GM18861 (cell line): ENCODE measurements at regions not wholly inside any gene's neighbourhood (a gene's known extent, or its start where the extent isn't known, plus 50 kb on each side); places are given as distances from the start of the nearest gene placed in this dataset.
A peak's percentile ranks its signal among the peaks of the same experiment; 100 is the strongest.

ENCODE experiments used
- ATAC-seq: cut with Tn5 transposase; IDR thresholded peaks from one replicate; pipeline ENCODE4 v1.9.1; 2021; ENCODE audit not compliant: unreplicated experiment

DNA sequence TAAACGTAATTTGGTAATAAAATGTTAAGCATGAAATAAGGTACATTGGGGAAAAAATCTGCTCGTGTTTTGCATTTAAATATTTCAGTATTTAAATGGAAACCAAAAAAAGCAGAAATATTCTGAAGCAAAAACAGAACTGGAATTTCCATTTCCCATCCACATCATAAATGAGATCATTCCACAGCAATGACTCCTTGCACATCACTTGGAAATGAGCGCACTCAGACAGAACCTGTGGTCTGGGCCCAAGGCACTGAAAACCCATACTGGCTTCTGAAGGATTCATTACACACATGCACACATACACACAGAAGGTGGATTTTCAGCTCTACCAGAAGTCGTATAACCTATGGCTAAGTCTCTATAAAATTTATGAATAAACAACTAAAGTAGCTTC, 174.8 kb downstream of the IBTK start:
- no peak for ATAC-seq

DNA sequence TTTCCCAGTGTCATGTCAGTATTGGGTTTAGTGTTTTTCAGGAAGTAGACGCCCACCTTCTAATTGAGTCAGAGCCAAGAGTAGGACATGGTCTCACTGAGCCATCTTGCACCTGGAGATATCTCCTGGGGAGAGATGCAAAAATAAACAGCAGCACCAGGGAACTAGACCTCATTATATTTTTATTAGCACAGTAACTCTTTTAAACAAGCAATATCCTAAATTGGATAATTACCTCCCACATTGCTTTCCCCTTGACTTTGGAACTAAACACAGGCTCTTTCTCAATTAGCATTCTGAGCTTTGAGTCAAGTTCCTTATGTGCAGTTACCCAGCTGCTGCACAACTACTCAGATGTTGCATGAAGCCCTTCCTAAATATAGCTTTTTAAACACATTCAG, 175.4 kb downstream of the IBTK start:
- no peak for ATAC-seq

DNA sequence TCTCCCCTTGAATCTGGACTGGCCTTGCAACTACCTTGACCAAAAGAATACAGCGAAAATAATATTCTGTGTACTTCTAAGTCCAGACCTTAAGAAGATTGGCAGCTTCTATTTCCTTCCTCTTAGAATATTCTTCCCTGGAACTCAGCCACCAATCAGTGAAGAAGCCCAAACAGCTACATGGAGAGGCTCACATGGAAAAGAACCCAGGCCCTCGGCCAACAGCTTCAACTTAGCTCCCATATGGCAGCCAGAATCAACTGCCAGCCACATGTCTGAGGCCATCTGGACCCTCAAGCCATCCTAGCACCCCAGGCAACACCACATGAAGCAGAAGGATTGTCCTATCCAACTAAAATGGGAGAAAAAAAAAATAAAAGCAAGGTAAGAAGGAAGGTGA, 178.8 kb downstream of the IBTK start:
- ATAC-seq, result no peak

DNA sequence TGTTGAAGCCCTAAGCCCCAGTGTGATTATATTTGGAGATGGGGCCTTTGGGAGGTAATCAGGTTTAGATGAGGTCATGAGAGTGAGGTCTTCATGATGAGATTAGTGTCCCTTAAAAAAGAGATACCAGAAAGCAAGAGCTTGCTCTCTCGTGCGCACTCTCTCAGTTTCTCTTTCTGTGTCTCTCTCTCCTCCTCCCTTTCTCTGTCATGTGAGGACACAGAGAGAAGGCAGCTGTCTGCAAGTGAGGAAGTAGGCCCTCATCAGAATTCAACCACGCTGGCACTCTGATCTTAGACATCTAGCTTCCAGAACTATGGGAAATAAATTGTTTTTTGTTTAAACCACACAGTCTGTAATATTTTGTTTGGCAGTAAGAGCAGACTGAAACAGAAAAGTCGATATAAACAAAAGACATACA, 180.5 kb downstream of the IBTK start:
- ATAC-seq, result peak; percentile 88

DNA sequence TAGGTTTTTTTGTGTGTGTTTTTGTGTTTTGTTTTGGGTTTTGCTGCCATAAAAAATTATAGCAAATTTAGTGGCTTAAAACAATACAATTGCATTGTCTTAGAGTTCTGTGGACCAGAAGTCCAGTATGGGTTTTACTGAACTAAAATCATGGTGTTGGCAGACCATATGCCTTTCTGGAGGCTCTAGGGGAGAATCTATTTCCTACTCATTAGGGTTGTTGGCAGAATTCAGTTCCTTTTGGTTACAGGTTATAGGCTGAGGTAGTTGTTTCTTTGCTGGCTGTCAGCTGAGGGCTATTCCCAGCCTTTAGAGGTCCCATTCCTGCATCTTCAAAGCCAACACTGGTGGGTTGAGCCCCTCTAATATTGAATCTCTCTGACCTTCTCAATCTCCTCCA, 181.3 kb downstream of the IBTK start:
- no peak for ATAC-seq

DNA sequence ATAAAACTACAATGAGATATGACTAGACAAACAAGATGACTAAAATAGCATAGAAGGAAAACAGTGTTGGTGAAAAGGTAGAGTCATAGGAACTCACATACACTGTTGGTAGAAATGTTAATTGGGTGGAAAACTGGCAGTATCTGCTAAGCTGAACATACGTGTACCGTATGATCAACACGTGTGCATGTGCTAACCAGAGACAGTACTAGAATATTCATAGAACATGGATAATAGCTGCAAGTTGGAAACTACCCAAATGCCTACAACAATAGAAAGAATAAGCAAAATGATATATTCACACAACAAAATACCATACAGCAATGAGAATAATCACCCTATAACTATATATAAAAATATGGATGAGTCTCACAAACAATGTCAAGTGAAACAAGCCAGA, 184.0 kb downstream of the IBTK start:
- ATAC-seq, result no peak

DNA sequence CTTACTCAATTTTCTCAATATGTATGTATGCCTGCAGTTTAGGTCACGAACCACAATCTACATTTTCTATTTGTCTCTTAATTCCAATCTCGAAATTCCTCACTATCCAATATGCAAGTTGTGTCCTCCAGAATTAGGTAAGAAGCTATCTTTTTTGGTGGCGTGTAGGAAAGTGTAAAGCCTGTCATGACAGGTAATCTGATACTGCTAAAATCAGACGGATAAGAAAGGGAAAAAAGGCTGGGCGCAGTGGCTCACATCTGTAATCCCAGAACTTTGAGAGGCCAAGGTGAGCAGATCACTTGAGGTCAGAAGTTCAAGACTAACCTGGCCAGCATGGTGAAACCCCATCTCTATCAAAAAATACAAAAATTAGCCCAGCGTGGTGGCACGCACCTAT, 185.3 kb downstream of the IBTK start:
- ATAC-seq, result no peak

- no peak for ATAC-seq
Measured at GRCh38 chr6:82057846-82058554, 189.5 kb downstream of the IBTK start.

DNA sequence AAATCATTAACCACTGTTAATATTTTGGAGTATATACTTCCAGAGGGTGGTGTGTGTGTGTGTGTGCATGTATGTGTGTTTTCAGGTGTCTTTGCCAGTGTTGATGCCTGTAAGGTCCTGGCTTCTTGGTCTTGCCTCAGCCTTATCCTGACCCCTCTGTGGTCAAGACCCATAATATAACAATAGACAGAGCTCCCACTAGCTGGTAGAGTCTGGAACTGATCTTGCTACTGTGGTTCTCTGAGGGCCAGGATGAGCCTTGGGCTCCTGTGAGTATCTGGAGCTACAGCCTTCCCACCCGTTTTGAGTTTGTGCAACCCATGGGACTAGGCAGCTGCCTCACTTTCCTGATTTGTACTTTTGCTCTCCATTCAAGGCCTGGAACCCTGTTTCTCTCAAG, 191.0 kb downstream of the IBTK start:
- ATAC-seq, result no peak

- ATAC-seq, result no peak
Measured at GRCh38 chr6:82045965-82046756, 201.4 kb downstream of the IBTK start.

DNA sequence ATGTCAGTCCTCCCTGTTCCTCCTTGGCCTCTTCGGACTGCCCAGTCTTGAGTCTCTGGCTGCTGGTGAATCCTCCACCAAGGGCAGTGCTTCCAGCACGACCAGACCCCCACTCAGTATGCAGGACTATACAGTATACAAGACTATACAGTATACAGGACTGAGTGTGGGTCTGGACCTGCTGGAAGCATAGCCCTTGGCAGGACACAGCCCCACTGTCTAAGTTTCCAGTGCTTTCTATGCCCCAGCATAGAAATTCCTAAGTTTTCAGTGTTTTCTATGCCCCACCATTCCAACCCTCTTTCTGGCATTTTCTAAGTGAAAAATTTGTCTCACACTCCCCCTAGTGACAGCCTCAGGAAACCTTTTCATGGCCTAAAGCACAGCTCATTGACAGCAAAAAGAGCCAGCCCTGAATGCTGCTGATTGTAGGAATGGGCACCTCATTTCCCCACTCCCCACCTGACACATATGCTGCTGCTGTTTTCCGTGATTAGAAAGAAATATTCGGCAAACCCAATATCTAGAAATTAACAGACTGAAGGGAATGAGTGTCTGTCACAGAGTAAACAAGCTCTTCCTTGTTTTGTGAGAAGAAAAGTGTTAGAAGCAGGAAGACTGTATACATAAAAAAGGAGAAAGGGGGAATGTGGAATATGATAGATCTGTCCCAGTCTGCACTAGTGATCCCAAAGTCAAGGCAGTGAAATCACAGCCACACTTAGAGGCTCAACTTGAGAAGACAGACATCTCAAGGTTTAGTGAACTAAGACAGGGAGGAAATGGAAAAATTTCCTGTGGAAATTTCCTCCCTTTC, 206.9 kb downstream of the IBTK start:
- ATAC-seq, result peak; percentile 72

- ATAC-seq, result no peak
Measured at GRCh38 chr6:82038631-82039030, 208.9 kb downstream of the IBTK start.

DNA sequence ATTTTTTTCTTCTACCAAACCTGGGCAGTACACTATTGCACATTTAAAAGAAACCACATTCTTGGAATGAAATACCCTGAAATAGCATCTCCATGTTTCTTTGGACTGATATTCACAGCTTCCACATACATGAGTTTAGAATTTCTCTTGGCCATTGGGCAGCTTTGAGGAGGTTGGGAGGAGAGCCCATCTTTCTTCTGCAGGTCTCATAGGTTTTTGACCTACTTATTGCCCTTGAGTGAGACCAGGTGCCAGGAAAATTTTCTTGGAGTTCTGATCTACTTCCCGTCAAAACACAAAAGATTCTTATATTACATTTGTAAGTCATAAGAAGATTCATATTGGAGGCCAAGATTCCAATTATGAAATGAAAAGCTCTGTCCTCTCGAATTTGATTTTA, 212.0 kb downstream of the IBTK start:
- ATAC-seq, result no peak

DNA sequence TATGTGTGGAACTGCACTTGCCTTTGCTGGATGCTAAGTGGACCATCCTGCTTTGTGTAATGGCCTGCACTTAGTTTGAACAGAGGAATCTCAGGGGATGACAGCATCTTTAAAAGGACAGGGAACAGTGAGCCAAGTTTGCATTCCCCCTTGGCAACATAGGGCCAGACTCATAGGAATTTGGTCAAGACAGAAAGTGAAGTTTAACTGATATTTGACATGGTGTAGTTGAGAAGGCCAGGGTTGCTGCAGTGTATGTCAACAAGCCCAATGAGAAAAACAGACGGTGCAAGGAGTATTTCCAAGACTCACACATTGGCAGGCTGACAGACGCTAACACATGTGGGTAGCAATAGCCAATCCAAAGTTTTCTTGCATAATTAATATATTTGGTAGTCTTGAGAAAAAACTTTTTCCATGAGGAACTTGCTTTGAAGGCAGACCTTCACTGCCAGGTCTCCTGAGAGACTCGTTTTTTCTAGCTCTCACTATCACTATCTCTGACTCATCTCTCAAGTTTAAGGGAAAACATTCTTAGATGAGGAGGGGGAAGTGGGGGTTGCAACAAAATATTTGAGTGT, 213.8 kb downstream of the IBTK start:
- ATAC-seq, result no peak

- ATAC-seq, result no peak
Measured at GRCh38 chr6:82032444-82032843, 215.1 kb downstream of the IBTK start.

- ATAC-seq, result no peak
Measured at GRCh38 chr6:82030761-82031503, 216.6 kb downstream of the IBTK start.

GRCh38 chr6:82030301-82030700, 217.2 kb downstream of the IBTK start:
- ATAC-seq, result no peak

GRCh38 chr6:82025271-82025670, 222.3 kb downstream of the IBTK start:
- no peak for ATAC-seq

GRCh38 chr6:82022614-82023129, 224.9 kb downstream of the IBTK start:
- no peak for ATAC-seq

DNA sequence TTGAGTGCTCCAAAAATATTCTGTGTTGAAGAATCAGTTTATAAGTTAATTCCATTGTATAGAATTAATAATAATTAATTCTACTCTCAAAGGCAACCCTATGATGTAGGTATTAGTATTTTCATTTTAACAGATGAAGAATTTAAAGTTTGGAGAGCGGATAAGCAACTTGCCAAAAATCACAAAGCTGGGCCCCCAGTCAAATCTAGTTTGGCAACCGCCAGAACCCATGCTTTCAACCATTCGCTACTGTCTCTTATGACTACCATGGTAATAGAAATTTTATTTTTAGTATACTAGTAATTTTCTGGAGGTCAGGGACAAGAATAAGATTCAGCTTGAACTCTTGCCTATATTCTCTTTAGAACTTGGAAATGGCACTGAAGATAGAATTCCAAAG, 229.8 kb downstream of the IBTK start:
- ATAC-seq, result no peak
